ENCODE measurements at regions not wholly inside any gene's neighbourhood (a gene's known extent, or its start where the extent isn't known, plus 50 kb on each side); places are given as distances from the start of the nearest gene placed in this dataset.

DNA sequence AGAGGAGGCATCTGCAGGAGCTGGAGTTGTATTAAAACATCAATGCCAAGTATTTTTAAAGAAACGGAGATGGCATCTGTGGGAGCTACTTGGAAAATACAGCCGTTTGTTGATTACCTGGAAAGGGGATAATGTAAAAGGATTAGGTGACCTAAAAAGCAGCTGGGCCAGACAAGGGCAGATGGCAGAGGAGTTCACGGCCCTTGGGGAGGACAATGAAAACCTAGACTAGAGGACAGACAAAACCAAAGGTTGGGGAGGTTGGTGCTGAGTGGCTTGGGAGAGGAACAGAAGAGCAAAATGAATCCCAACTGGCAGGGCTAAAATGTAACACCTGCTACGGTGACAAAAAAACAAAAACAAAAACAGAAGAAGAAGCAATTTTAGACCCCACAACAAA, 260.5 kb upstream of the JARID2 start:
- H3K9me2 ChIP-seq (ENCODE audit: insufficient read depth): no peaks in the 10 kb centered on the region
- DNase-seq (ENCODE audit: low read depth, low spot score) (no peak), ATAC-seq (no peak)
- intact Hi-C loops (cut with micrococcal nuclease): no loop called here
- H3K36me3 ChIP-seq (ENCODE audit: control insufficient read depth in 1 of 2, insufficient read depth in 2 of 2, low read length in 2 of 2): no peaks in the 10 kb centered on the region
- TF ChIP-seq, protein P1, sequence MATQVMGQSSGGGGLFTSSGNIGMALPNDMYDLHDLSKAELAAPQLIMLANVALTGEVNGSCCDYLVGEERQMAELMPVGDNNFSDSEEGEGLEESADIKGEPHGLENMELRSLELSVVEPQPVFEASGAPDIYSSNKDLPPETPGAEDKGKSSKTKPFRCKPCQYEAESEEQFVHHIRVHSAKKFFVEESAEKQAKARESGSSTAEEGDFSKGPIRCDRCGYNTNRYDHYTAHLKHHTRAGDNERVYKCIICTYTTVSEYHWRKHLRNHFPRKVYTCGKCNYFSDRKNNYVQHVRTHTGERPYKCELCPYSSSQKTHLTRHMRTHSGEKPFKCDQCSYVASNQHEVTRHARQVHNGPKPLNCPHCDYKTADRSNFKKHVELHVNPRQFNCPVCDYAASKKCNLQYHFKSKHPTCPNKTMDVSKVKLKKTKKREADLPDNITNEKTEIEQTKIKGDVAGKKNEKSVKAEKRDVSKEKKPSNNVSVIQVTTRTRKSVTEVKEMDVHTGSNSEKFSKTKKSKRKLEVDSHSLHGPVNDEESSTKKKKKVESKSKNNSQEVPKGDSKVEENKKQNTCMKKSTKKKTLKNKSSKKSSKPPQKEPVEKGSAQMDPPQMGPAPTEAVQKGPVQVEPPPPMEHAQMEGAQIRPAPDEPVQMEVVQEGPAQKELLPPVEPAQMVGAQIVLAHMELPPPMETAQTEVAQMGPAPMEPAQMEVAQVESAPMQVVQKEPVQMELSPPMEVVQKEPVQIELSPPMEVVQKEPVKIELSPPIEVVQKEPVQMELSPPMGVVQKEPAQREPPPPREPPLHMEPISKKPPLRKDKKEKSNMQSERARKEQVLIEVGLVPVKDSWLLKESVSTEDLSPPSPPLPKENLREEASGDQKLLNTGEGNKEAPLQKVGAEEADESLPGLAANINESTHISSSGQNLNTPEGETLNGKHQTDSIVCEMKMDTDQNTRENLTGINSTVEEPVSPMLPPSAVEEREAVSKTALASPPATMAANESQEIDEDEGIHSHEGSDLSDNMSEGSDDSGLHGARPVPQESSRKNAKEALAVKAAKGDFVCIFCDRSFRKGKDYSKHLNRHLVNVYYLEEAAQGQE (IDR thresholded peaks at IDR 0.05; ENCODE audit: low read depth): no peak
- TF ChIP-seq CBX3 (IDR thresholded peaks at IDR 0.05; ENCODE audit: low read depth) (no peak), SP1 (IDR thresholded peaks at IDR 0.05; ENCODE audit: low read depth) (no peak), RAD21 (IDR thresholded peaks at IDR 0.05; ENCODE audit: low read depth) (no peak), CEBPB (IDR thresholded peaks at IDR 0.05; ENCODE audit: low read depth) (no peak), EZH2phosphoT487 (IDR thresholded peaks at IDR 0.05; ENCODE audit: borderline replicate concordance) (no peak), EGR1 (IDR thresholded peaks at IDR 0.05; ENCODE audit: low read depth) (no peak), ZNF274 (IDR thresholded peaks at IDR 0.05; ENCODE audit: low read depth, low read length) (no peak), SIN3A (IDR thresholded peaks at IDR 0.05; ENCODE audit: low read depth) (no peak), ELF1 (IDR thresholded peaks at IDR 0.05; ENCODE audit: borderline replicate concordance, low read depth) (no peak), EZH2 (IDR thresholded peaks at IDR 0.05) (no peak), ZFX (IDR thresholded peaks at IDR 0.05) (no peak), TCF7L2 (IDR thresholded peaks at IDR 0.05; ENCODE audit: borderline replicate concordance, extremely low read depth, insufficient read depth, insufficient read length) (no peak), JUND (IDR thresholded peaks at IDR 0.05) (no peak)
- TF ChIP-seq, protein P2, sequence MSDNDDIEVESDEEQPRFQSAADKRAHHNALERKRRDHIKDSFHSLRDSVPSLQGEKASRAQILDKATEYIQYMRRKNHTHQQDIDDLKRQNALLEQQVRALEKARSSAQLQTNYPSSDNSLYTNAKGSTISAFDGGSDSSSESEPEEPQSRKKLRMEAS (IDR thresholded peaks at IDR 0.05): no peak
- no peak overlapping the region for H2AFZ ChIP-seq (ENCODE audit: low read depth, low read length, poor library complexity, severe bottlenecking)
- ChIA-PET CTCF (no interaction called here), POLR2A (no interaction called here), RAD21 (ENCODE audit: low non-redundant PET in 1 of 2, low total read pairs in 2 of 2, uncharacterized antibody in 2 of 2, unreplicated experiment in 2 of 2) (no interaction called here)
- H3K4me3 ChIP-seq (replicated peaks in 1 of 2; ENCODE audit: low read depth in 1 of 2, low read length in 2 of 2): no peak overlapping the region
- H3K9ac ChIP-seq (ENCODE audit: low read length): no peak overlapping the region
- no peak overlapping the region for H3K27ac ChIP-seq (ENCODE audit: low read depth, low read length)
- H3K4me1 ChIP-seq (ENCODE audit: control insufficient read depth in 1 of 2, insufficient read depth in 2 of 2, low read length in 2 of 2): peaks cover 0 to 7% of the 10 kb centered on the region in 2 experiments; a peak in 1 of 4 replicates
- H3K27me3 ChIP-seq (ENCODE audit: insufficient read depth, low read length): no peaks in the 10 kb centered on the region
- H3K4me2 ChIP-seq (ENCODE audit: low read length): no peak overlapping the region
- no peaks in the 10 kb centered on the region for H3K9me3 ChIP-seq (ENCODE audit: control insufficient read depth in 1 of 2, insufficient read depth in 1 of 2, low read depth in 1 of 2, low read length in 2 of 2)
- no peaks in the 10 kb centered on the region for H4K20me1 ChIP-seq (ENCODE audit: insufficient read depth)
- no peaks in the 10 kb centered on the region for H3K79me2 ChIP-seq (ENCODE audit: insufficient read depth, low read length)
- no TSS peak for BruUV-seq (replicated peaks)

Measured in HCT116 (cell line).